PFSK-1 (cell line): ENCODE measurements at regions not wholly inside any gene's neighbourhood (a gene's known extent, or its start where the extent isn't known, plus 50 kb on each side); places are given as distances from the start of the nearest gene placed in this dataset.

ENCODE experiments used
- FOXP2 ChIP-seq: optimal IDR thresholded peaks from 2 replicates; pipeline ENCODE3; 2011; ENCODE audit warnings: borderline replicate concordance, control low read depth, inconsistent platforms; ENCODE audit not compliant: insufficient read depth; ENCODE audit errors: extremely low read length, extremely low read depth
- POLR2AphosphoS5 ChIP-seq: IDR thresholded peaks from 2 replicates; pipeline ENCODE4 v1.6.1; 2012; ENCODE audit warnings: low read depth, mild to moderate bottlenecking, control low read depth, low read length, moderate library complexity
- SIN3A ChIP-seq: IDR thresholded peaks from 2 replicates; pipeline ENCODE4 v1.6.1; 2012; ENCODE audit warnings: mild to moderate bottlenecking, low read length, moderate library complexity, borderline replicate concordance; ENCODE audit not compliant: insufficient read depth
- TAF1 ChIP-seq: IDR thresholded peaks from 2 replicates; pipeline ENCODE4 v1.6.1; 2012; ENCODE audit warnings: low read length, control low read depth, borderline replicate concordance; ENCODE audit not compliant: insufficient read depth
- TF ChIP-seq, protein P1 (sequence below), 2 experiments: IDR thresholded peaks; 2 replicates each; pipeline versions ENCODE4 v1.6.1 to v1.8.0; 2011 to 2012; ENCODE audit warnings: low read depth in 2 of 2, low read length in 2 of 2, control low read depth in 1 of 2, inconsistent platforms in 1 of 2, mild to moderate bottlenecking in 1 of 2, moderate library complexity in 1 of 2; ENCODE audit not compliant: insufficient read depth in 1 of 2

DNA sequence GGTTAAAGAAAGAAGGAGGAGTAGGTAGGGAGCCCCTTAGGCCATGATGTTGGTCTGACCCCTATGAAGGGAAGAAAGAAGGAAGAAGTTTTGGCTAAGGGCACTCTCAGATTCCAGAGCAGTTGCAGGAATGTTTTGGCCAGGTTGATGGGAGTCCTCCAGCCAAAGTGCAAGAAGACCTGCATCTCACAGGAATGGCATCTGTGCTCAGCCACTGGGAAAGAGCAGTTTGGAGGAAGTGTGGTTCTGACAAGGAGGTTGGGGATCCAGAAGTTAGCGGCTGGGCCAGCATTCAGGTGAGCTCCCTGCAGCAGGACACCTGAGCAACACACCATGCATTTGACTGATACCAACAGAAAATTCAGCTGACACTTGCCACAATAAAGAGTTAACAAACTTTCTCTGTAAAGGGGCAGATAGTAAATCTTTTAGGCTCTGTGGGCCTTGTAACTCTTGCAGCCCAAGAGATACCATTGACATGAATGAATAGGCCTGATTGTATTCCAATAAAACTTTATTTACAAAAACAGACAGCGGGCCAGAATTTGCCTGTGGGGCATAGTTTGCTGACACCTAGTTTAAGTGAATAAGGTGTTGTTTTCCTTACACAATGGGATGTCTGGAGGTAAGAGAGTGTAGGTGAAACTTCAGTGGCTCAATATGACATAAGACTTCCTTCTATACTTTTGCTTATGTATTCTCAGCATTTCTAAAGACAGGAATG lies 71.0 kb downstream of the EDN1 start:
- TF ChIP-seq TAF1, result no peak
- TF ChIP-seq POLR2AphosphoS5, result no peak
- TF ChIP-seq, protein P1, sequence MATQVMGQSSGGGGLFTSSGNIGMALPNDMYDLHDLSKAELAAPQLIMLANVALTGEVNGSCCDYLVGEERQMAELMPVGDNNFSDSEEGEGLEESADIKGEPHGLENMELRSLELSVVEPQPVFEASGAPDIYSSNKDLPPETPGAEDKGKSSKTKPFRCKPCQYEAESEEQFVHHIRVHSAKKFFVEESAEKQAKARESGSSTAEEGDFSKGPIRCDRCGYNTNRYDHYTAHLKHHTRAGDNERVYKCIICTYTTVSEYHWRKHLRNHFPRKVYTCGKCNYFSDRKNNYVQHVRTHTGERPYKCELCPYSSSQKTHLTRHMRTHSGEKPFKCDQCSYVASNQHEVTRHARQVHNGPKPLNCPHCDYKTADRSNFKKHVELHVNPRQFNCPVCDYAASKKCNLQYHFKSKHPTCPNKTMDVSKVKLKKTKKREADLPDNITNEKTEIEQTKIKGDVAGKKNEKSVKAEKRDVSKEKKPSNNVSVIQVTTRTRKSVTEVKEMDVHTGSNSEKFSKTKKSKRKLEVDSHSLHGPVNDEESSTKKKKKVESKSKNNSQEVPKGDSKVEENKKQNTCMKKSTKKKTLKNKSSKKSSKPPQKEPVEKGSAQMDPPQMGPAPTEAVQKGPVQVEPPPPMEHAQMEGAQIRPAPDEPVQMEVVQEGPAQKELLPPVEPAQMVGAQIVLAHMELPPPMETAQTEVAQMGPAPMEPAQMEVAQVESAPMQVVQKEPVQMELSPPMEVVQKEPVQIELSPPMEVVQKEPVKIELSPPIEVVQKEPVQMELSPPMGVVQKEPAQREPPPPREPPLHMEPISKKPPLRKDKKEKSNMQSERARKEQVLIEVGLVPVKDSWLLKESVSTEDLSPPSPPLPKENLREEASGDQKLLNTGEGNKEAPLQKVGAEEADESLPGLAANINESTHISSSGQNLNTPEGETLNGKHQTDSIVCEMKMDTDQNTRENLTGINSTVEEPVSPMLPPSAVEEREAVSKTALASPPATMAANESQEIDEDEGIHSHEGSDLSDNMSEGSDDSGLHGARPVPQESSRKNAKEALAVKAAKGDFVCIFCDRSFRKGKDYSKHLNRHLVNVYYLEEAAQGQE (IDR thresholded peaks at IDR 0.05; ENCODE audit: insufficient read depth in 1 of 2, low read depth in 2 of 2, low read length in 2 of 2), result no peak
- no peak for TF ChIP-seq FOXP2
- TF ChIP-seq SIN3A, result no peak

DNA sequence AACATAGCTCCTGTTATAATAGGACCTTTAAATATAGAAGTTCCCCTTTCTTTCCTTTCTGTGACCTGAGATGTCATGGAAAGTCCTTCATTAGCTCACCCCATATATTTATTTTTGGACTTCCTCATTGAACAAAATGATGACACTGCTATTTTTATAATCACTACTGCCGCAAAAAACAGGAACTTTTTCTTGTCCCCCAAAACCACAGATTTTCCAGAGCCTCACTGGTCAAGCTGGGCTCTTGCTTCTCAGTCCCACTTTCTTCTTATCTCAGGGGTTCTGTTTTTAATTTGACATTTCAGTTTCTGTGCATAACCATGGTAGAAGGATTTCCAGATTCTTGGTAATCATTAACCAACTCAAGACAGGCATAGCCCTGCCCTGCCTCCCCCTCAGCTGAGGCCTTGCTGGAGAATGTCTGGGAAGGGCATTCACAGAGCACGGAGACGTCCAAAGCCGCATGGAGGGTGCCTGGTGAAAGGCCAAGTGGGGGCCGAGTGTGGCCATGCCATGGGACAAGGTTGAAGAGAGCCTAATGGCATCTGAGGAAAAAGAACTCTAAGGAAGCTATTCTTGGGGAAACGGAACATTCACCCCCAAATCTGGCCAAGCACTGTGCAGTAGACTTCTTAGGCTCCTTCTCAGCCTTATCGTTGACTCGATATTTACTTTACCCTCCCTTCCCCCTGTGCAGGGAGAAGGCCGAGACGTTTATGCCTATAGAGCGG lies 73.7 kb downstream of the EDN1 start:
- no peak for TF ChIP-seq POLR2AphosphoS5
- TF ChIP-seq TAF1, result no peak
- TF ChIP-seq, protein P1 (IDR thresholded peaks at IDR 0.05; ENCODE audit: insufficient read depth in 1 of 2, low read depth in 2 of 2, low read length in 2 of 2), result no peak
- no peak for TF ChIP-seq FOXP2
- TF ChIP-seq SIN3A, result no peak

DNA sequence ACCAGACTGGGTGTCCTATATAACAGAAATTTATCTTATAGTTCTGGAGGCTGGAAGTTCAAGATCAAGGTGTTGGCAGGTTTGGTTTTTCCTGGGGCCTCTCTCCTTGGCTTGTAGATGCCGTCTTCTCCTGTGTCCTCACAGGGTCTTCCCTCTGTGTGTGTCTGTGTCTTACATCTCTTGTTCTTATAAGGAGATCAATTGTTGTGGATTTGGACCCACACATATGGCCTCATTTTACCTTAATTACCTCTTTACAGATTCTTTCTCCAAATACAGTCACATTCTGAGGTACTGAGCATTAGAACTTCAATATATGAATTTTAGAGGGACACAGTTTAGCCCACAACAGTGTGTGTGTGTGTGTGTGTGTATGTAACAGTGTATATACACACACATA lies 74.5 kb downstream of the EDN1 start:
- TF ChIP-seq POLR2AphosphoS5 (no peak), SIN3A (no peak), FOXP2 (no peak), TAF1 (no peak)
- TF ChIP-seq, protein P1 (IDR thresholded peaks at IDR 0.05; ENCODE audit: insufficient read depth in 1 of 2, low read depth in 2 of 2, low read length in 2 of 2), result no peak

DNA sequence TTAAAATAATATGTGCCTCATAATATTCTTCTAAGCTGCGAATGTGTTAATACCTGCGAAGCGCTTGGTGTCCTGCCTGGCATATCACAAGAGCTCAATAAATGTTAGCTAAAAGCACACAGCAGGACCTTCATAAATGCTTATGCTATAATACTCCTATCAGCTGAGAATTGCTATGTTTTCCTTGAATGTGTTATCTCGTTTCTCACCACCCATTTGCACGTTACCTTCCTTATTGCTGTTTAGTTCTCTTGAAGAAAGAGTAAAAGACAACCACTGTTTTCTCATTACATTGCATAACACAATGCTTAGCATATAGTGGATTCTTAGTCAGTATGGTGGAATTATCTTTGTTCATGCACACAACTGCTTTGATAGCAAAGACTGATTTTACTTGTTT lies 76.6 kb downstream of the EDN1 start:
- TF ChIP-seq, protein P1 (IDR thresholded peaks at IDR 0.05; ENCODE audit: insufficient read depth in 1 of 2, low read depth in 2 of 2, low read length in 2 of 2), result no peak
- TF ChIP-seq TAF1, result no peak
- no peak for TF ChIP-seq FOXP2

DNA sequence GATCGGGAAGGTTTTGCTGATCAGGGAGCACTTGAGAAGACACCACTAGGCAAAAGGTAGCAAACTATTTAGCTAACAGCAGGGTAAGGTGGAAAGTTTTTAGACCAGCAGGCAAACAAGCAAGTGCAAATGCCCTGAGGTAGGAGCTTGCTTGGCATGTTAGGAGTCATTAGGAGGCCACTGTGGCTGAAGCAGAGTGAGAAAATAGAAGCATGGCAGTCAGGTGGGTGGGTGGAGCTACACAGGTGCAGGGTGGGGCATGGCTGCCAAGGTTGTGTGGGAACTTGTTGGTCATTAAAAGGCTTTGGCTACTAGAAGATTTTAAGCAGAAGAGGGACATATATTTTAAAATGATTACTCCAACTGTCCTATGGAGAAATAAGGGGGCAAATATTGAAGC lies 77.3 kb downstream of the EDN1 start:
- TF ChIP-seq TAF1, result no peak
